Erythroblast (primary cell): ENCODE measurements at regions not wholly inside any gene's neighbourhood (a gene's known extent, or its start where the extent isn't known, plus 50 kb on each side); places are given as distances from the start of the nearest gene placed in this dataset.

Experiments
- DNase-seq, 2 experiments: peaks; one replicate each; lab custom pipeline; 2025; lab: John Stamatoyannopoulos, UW
- GATA1 ChIP-seq: IDR thresholded peaks from 2 replicates; pipeline ENCODE4 v1.6.1; 2011; ENCODE audit warnings: low read depth, mild to moderate bottlenecking, control low read depth, low read length, moderate library complexity
- POLR2A ChIP-seq: IDR thresholded peaks from 2 replicates; pipeline ENCODE4 v1.6.1; 2011; ENCODE audit warnings: mild to moderate bottlenecking, low read length

DNA sequence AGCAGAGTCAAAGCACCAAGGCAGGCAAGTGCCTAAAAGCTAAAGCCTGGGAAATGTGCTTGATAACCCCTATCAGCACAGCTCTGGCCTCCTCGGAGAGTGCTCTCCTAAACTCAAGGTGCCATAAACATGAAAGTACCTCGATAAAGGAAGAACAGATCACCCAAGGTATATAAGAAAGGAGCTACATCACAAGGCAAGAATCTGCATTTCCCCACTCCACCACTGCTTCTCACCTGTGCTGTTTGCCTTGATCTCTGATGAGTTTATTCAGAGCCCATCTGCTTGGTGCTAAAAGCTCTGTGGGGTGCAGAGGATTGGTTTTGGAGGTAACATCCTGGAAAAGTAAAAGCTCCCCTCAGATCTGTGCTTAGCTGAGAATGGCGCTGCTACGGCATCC is 449.5 kb upstream of the CDH5 start:
- no peak for DNase-seq
- no peak for TF ChIP-seq GATA1
- TF ChIP-seq POLR2A, result no peak

DNA sequence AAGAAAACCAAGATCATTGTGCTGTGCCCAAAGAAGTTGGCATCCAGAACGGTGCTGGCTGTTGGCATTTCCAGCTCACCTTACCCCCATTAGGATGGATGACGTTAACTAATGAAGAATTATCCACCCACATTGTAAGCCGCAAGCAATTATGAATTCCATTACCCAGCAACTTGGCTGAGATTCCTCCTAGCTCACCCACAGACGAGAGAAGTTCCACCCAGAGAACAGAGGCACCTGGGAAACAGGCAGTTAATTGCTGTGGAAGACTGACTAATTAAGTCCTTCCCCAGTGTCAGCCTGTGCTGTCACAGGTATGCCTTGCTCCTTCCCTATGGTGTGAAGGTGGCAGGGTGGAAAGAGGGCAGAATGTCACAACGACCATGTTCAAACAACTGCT is 456.2 kb upstream of the CDH5 start:
- no peak for TF ChIP-seq POLR2A
- no peak for TF ChIP-seq GATA1
- no peak for DNase-seq

DNA sequence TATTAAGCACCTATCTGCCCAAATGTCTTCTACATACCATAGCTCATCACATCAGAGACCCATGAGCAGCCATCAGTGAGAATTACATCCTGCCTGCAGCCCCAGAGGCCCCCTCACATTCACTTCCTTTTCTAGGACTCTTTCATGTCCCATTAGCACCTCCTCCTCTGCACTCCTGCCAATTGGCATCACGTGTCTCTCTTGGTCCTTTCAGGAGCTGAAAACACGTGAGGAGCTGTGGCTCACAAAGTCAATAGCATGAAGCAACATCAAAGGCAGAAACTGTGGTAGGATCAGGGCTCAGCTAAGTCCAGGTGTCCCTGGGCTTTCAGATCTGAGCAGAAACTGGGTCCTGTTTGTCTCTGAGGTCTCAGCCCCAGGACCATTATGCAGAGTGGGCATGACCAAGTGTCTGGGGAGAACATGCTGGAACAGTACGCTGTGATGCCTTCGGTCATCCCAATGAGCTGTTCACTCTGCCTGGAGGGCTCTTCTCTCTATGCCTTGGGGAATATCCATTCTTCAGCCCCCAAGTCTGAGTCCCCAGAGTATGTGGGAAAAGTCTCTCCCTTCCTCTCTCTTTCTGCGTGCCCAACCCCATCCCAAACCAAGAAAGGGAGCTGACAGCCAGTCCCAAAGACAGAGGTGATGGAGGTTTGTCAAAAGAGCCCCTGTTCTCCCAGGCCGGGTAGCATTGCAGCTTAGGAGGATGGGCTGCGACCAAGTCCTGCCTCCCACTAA is 457.0 kb upstream of the CDH5 start:
- TF ChIP-seq GATA1 (no peak), POLR2A (no peak)

DNA sequence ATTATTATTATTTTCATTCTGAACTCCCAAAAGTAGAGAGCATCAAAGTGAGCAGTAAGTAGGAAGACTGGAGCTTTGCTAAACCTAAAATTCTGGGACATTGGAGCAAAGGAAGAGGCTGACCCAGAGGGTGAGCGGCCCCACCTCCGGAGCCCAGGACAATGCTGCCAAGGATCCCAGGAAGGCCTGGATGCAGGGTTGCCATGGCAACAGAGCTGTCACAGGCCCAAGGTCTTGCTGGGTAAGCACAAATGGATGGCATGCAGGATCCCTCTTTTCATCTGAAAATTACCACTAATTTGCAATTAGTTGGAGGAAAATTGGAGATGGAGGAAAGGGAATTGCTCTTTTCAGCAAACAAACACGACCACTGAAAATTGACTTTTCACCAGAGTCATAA is 457.9 kb upstream of the CDH5 start:
- TF ChIP-seq POLR2A (no peak), GATA1 (no peak)

More for the DNA sequence above, 457.0 kb upstream of the CDH5 start:
- DNase-seq, result no peak

DNA sequence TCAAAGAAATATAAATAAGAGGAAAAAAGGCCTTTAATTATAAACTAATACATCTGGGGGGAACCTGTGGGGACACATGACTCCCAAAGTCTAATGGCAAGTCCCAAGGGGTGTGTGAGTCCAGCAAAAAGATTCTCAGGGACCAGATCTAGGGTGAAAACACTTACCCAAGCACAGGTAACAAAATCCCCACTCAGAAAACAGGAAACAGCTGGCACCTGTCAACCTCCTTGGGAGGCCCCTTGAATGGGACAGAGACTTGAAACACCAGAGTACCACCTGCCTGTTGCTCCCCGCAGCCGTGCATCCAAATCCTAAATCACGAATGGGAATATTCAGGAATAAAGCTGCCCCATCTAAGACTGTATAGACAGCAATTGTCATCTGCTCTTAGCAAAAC is 461.2 kb upstream of the CDH5 start:
- no peak for DNase-seq
- TF ChIP-seq GATA1 (no peak), POLR2A (no peak)

More for the DNA sequence above, 457.9 kb upstream of the CDH5 start:
- no peak for DNase-seq

DNA sequence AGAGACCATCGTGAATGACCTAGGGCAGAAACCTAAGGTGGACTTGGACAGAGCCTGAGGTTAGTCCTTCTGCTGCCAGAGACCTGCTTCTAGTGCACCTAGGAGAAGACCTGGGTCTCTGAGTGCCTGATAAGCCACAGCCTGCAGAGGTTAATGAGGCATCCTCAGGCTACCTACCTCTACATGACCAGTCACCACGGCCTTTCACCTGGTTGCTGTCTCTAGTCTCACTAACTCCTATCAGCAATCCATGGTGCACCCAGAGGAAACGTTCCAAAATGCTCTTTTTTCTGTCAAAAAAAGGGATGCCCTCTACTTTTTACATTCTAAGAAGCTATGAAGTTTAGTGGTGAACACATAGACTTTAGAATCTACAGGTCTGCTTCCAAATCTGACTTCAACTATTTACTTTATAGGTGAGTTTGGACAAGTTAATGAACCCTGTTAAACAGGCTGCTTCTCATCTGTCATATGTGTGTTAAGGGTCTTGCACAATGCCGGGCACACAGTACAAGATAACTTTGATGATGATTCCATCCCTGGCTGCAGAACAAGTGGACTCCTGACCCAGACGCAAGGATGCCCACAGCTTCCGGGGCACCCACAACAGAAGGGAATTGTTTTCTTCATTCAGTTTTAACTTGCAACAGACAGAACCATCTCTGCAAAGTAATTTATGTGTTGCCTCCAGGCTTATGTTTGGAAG is 469.9 kb upstream of the CDH5 start:
- TF ChIP-seq GATA1 (no peak), POLR2A (no peak)

DNA sequence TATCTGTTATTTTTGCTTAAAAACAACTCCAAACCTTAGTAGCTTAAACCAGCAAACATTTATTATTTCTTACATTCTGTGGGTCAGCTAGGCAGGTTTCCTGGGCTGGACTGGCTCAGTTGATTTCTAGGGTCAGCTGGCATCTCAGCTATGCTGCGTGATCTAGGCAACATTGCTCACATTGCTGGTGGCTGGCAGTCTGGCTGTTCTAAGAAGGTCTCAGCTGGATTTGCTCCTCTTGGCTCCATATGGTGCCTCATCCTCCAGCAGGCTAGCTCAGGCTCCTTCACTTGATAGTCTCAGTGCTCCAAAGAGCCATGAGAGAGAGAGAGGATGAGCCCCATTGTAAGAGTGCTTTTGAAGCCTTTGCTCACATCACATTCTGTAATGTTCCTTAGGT is 470.6 kb upstream of the CDH5 start:
- DNase-seq, result no peak
- TF ChIP-seq POLR2A (no peak), GATA1 (no peak)

More for the DNA sequence above, 469.9 kb upstream of the CDH5 start:
- DNase-seq, result no peak

DNA sequence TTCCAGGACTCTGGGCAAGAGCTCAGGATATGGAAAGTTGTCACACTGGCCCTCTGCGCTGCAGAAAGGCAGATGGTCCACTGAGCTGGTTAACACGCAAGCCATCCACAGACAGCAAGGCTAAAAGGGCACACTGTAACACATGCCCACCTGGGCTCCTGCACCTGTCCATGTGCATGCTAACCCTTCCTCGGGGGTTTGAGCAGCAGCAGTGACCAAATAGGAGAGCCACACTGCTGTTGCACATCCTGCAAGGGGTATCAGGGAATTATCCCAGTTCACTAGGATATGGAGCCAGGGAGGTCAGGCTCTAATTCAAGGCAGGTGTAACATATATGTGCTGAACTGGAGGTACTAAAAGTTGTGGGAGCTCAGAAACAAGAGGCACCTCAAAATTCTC is 471.0 kb upstream of the CDH5 start:
- no peak for TF ChIP-seq POLR2A
- DNase-seq, result no peak

DNA sequence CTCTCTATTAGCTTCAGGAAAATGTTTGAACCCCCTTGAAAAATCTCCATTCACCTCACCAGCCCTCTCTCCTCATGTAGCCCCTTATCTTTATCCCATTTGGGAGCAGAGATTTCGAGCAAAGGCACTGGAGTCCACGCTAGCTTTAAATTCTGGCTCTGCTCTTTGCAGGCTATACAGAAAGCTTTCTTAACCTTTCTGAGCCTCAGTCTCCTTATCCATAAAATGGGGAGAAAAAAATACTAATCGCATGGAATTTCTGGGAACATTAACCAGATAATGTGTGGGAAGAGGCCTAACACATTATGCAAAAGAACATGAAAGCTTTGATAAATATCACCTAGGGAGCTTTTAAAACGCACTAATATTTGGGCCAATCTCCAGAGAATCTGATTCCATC is 476.3 kb upstream of the CDH5 start:
- TF ChIP-seq GATA1 (no peak), POLR2A (no peak)

DNA sequence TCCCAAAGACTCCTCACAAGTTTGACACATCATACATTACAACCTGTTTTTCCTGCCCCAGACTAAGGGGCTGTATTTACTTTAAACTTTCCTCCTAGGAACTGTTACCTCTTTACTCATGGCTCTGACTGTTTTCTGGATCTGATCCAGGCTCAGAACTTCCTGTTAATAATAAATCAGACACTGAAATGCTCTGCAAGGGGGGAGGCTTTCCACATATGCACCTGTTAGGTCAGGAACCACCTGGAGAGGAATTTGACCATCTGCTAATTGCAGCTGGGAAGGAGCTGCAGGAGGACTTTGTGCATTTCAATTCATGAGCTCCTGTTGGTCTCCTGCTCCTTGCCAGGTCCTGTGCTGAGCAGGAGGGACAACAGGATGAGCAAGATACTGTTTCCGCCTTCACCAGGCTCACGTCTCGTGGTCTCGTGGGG is 476.9 kb upstream of the CDH5 start:
- TF ChIP-seq POLR2A (no peak), GATA1 (no peak)
- no peak for DNase-seq

More for the DNA sequence above, 476.3 kb upstream of the CDH5 start:
- DNase-seq, result no peak

DNA sequence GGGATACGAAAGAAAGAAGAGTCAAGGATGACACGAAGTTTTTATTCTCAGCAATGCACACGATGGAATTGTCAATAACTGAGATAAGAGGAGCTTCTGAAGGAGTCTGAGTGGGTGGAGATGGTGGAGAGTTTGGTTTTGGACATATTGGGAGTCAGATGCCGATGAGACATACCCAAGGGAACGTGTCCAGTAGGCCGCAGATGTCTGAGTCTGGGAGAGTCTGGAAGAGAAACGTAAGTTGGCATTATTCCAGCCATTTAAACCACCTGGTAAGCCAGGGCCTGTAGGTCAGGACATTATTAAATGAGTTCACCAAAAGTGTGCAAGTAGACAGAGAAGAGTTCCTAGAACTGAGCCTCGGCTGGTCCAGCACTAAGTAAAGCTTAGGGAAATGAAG is 478.3 kb upstream of the CDH5 start:
- no peak for DNase-seq
- TF ChIP-seq POLR2A (no peak), GATA1 (no peak)

DNA sequence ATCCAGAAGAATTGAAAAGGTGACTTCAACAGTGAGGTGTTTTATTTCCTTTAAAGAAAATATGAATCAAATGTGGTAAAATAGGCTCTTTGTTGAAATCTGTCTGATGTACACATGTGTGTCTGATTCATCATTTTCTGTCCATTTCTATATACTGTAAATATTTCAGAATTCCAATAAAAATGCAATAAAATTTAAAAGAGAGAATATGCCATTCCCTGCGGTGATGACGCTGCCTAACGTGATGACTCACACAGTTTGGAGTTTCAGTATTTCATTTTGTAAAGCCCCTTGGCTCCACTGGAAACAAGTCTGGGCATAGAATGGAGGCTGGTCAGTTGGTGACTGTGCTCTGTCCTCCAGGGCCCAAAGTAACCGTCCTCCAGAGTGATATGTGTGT is 482.5 kb upstream of the CDH5 start:
- no peak for TF ChIP-seq POLR2A
- TF ChIP-seq GATA1, result no peak
- DNase-seq, result no peak

DNA sequence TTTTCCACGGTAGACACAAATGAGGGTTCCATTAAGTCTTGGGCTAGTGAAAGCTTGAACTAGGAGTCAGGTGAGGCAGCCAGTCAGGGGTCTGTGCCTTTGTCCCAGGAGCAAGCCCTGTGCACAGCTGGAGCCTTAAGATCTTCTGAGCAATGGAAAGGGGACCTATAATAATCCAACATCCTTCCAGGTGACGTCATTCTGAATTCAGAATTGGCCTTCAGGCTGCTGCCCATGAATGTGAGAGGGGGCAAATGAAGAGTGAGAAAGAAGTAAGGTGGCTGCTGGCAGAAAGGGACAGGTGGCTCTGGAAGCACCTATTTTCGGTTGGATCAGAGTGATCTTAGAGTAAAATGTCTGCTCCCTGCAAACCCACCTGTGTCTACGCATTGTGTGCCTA is 488.1 kb upstream of the CDH5 start:
- TF ChIP-seq POLR2A (no peak), GATA1 (no peak)
- no peak for DNase-seq

DNA sequence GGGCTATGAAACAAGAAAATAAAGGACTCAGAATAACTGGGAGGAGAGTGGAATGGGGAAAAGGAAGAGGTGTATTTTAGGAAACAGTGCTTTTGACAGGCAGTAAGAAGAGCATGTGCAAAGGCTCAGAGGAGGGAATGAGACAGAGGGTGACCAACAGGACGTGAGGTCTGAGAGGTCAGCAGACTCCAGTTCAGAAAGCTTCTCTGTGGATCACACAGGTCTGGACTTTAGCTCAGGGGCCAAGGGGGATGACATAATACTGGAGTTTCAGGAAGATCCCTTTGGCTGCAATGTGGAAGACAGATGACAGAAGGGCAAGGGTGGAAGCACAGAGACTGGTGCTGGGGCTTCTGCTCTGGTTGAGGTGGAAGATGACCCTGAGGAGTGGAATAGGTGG is 489.9 kb upstream of the CDH5 start:
- TF ChIP-seq POLR2A, result no peak
- no peak for TF ChIP-seq GATA1
- DNase-seq, result no peak

DNA sequence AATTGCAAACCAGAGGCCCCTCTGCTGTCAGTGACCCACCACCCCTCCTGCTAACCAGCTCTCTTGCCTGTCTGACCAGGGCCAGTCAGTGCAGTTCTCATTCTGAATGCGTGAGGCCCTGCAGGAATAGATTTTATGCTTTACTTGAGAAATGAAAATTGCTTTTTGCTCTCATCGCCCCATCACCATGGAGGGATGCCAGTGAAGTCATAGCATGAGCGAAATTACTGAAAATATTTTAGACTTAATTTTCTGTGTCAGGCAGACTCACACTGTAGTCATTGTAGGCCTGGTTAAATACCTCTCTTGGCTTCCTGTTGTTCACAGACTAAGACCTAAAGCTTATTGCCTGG is 490.5 kb upstream of the CDH5 start:
- DNase-seq, result no peak
- TF ChIP-seq POLR2A (no peak), GATA1 (no peak)
